Stomach (tissue), 4 donors: ENCODE measurements at regions not wholly inside any gene's neighbourhood (a gene's known extent, or its start where the extent isn't known, plus 50 kb on each side); places are given as distances from the start of the nearest gene placed in this dataset.

Source experiments
- CTCF ChIP-seq, 7 experiments: fragments of 450-650 bp in 4 of 7; fragments of 200-600 bp in 3 of 7; sonication (generic) in 3 of 7; IDR thresholded peaks; one replicate each; pipeline ENCODE4 v1.5.1; 2016 to 2019; ENCODE audit warnings: antibody characterized with exemption in 7 of 7, control low read depth in 2 of 7, mild to moderate bottlenecking in 1 of 7
- EP300 ChIP-seq: sonication (generic); formaldehyde crosslinking; IDR thresholded peaks from one replicate; pipeline ENCODE4 v1.6.1; 2017; ENCODE audit warnings: antibody characterized with exemption
- POLR2A ChIP-seq, 4 donors: fragments of 450-650 bp; IDR thresholded peaks; one replicate each; pipeline ENCODE4 v1.6.1; 2016; ENCODE audit warnings: antibody characterized with exemption in 4 of 4, control low read depth in 2 of 4, mild to moderate bottlenecking in 1 of 4, moderate library complexity in 1 of 4
- POLR2AphosphoS5 ChIP-seq, 3 donors: sonication (generic); formaldehyde crosslinking; IDR thresholded peaks; one replicate each; pipeline ENCODE4 v1.6.1; 2016; ENCODE audit warnings: antibody characterized with exemption in 3 of 3

- no peak for TF ChIP-seq CTCF (IDR thresholded peaks at IDR 0.05)
- no peak for TF ChIP-seq POLR2A (IDR thresholded peaks at IDR 0.05)
- TF ChIP-seq EP300: no peak
- TF ChIP-seq POLR2AphosphoS5 (IDR thresholded peaks at IDR 0.05): no peak
Observed at GRCh38 chr15:95417761-95418160, 912.7 kb upstream of the NR2F2 start.
